ENCODE measurements at regions not wholly inside any gene's neighbourhood (a gene's known extent, or its start where the extent isn't known, plus 50 kb on each side); places are given as distances from the start of the nearest gene placed in this dataset.
"Not testable (repeated sequence)": the region's sequence is repeated elsewhere in the genome, so short reads cannot be mapped to it uniquely, and the experiment has no call there.

GRCh38 chr9:22225856-22226255, 216.8 kb upstream of the CDKN2B start:
- TF ChIP-seq, protein P1, sequence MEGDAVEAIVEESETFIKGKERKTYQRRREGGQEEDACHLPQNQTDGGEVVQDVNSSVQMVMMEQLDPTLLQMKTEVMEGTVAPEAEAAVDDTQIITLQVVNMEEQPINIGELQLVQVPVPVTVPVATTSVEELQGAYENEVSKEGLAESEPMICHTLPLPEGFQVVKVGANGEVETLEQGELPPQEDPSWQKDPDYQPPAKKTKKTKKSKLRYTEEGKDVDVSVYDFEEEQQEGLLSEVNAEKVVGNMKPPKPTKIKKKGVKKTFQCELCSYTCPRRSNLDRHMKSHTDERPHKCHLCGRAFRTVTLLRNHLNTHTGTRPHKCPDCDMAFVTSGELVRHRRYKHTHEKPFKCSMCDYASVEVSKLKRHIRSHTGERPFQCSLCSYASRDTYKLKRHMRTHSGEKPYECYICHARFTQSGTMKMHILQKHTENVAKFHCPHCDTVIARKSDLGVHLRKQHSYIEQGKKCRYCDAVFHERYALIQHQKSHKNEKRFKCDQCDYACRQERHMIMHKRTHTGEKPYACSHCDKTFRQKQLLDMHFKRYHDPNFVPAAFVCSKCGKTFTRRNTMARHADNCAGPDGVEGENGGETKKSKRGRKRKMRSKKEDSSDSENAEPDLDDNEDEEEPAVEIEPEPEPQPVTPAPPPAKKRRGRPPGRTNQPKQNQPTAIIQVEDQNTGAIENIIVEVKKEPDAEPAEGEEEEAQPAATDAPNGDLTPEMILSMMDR (IDR thresholded peaks at IDR 0.05) = not testable (repeated sequence)
- TF ChIP-seq POLR2A (IDR thresholded peaks at IDR 0.05) = not testable (repeated sequence)

Measured in esophagus squamous epithelium (tissue), 4 donors.